ENCODE measurements at regions not wholly inside any gene's neighbourhood (a gene's known extent, or its start where the extent isn't known, plus 50 kb on each side); places are given as distances from the start of the nearest gene placed in this dataset.

DNA sequence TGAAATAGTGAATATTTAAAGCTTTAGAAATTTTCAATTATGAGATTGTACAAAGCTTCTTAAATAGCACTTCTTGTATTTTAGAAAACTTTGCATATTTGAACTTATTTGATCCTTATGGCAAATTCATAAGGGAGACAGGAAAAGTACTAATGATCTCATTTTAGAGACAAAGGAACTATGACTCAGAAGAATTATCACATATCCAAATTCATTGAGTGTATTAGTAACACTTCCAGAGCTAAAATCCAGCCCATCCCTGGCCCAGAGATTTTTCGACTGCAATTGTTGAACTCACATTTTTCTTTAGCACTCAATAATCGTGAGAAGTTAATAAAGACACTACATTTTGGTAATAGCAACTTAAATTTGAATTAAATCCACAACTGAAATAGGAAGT, 704.3 kb downstream of the EPM2A start:
- TF ChIP-seq, protein P1, sequence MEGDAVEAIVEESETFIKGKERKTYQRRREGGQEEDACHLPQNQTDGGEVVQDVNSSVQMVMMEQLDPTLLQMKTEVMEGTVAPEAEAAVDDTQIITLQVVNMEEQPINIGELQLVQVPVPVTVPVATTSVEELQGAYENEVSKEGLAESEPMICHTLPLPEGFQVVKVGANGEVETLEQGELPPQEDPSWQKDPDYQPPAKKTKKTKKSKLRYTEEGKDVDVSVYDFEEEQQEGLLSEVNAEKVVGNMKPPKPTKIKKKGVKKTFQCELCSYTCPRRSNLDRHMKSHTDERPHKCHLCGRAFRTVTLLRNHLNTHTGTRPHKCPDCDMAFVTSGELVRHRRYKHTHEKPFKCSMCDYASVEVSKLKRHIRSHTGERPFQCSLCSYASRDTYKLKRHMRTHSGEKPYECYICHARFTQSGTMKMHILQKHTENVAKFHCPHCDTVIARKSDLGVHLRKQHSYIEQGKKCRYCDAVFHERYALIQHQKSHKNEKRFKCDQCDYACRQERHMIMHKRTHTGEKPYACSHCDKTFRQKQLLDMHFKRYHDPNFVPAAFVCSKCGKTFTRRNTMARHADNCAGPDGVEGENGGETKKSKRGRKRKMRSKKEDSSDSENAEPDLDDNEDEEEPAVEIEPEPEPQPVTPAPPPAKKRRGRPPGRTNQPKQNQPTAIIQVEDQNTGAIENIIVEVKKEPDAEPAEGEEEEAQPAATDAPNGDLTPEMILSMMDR (IDR thresholded peaks at IDR 0.05; ENCODE audit: low read depth, low read length, poor library complexity, severe bottlenecking): no peak
- no peak for TF ChIP-seq EZH2phosphoT487 (IDR thresholded peaks at IDR 0.05; ENCODE audit: borderline replicate concordance, low read length)
